ENCODE measurements at regions not wholly inside any gene's neighbourhood (a gene's known extent, or its start where the extent isn't known, plus 50 kb on each side); places are given as distances from the start of the nearest gene placed in this dataset.

DNA sequence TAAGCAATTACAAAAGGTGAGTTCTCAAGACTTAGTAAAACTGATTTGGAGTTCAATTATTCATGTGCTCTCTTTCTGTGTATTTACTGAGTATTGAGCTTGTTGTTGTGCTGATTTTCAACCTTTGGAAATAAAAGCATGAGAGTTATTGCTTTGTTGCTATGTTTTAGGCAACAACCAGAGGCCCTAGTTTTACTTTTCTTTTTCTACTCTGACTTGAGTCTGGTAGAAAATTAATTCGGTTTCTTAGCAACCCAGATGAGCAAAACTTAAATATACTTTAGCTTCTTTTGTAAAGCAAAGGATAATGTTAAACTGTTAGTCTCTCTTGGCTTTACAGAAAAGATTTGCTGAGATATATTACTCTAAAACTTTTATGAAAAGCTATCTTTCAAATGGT lies 66.4 kb upstream of the SCIN start:
- TF ChIP-seq, protein P1, sequence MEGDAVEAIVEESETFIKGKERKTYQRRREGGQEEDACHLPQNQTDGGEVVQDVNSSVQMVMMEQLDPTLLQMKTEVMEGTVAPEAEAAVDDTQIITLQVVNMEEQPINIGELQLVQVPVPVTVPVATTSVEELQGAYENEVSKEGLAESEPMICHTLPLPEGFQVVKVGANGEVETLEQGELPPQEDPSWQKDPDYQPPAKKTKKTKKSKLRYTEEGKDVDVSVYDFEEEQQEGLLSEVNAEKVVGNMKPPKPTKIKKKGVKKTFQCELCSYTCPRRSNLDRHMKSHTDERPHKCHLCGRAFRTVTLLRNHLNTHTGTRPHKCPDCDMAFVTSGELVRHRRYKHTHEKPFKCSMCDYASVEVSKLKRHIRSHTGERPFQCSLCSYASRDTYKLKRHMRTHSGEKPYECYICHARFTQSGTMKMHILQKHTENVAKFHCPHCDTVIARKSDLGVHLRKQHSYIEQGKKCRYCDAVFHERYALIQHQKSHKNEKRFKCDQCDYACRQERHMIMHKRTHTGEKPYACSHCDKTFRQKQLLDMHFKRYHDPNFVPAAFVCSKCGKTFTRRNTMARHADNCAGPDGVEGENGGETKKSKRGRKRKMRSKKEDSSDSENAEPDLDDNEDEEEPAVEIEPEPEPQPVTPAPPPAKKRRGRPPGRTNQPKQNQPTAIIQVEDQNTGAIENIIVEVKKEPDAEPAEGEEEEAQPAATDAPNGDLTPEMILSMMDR (IDR thresholded peaks at IDR 0.05), result no peak
- TF ChIP-seq POLR2A (IDR thresholded peaks at IDR 0.05), result no peak

All from adrenal gland (tissue), 5 donors.